Uterus (tissue), 3 donors: ENCODE measurements at regions not wholly inside any gene's neighbourhood (a gene's known extent, or its start where the extent isn't known, plus 50 kb on each side); places are given as distances from the start of the nearest gene placed in this dataset.

ENCODE experiments used
- DNase-seq, 2 donors: peaks; one replicate each; pipeline ENCODE4 v3.0.0-alpha.2; 2019 to 2020
- H3K27ac ChIP-seq, 2 donors: fragments of 200-600 bp; sonication (generic); 1 replicate in 1 of 2; 2 replicates in 1 of 2; pipeline ENCODE4 v1.5.1; 2016 to 2018
- H3K27me3 ChIP-seq, 2 donors: fragments of 200-600 bp; sonication (generic); one replicate each; pipeline ENCODE4 v1.5.1; 2018 to 2019; ENCODE audit warnings: control low read depth in 1 of 2
- H3K36me3 ChIP-seq, 2 donors: fragments of 200-600 bp; sonication (generic); one replicate each; pipeline ENCODE4 v1.5.1; 2019; ENCODE audit warnings: control low read depth in 1 of 2
- H3K4me1 ChIP-seq, 2 donors: fragments of 200-600 bp; sonication (generic); one replicate each; pipeline ENCODE4 v1.5.1; 2018 to 2019; ENCODE audit warnings: control low read depth in 1 of 2
- H3K4me3 ChIP-seq, 2 donors: fragments of 200-600 bp; sonication (generic); 1 replicate in 1 of 2; 2 replicates in 1 of 2; pipeline ENCODE4 v1.5.1; 2018 to 2019; ENCODE audit warnings: mild to moderate bottlenecking in 1 of 2
- H3K9me3 ChIP-seq, 2 donors: fragments of 200-600 bp; sonication (generic); one replicate each; pipeline ENCODE4 v1.5.1; 2019; ENCODE audit warnings: control low read depth in 1 of 2
- CTCF ChIP-seq, 4 experiments: fragments of 200-600 bp in 2 of 4; fragments of 450-650 bp in 2 of 4; sonication (generic) in 2 of 4; IDR thresholded peaks; one replicate each; pipeline ENCODE4 v1.5.1; 2016 to 2019; ENCODE audit warnings: antibody characterized with exemption in 4 of 4, mild to moderate bottlenecking in 2 of 4, moderate library complexity in 1 of 4
- POLR2A ChIP-seq, 2 donors: fragments of 450-650 bp; IDR thresholded peaks; one replicate each; pipeline ENCODE4 v1.6.1; 2016; ENCODE audit warnings: antibody characterized with exemption in 2 of 2, mild to moderate bottlenecking in 1 of 2, moderate library complexity in 1 of 2
- intact Hi-C: fragments of 100-400 bp; cut with DNase I; formaldehyde crosslinking; loops from one replicate; pipeline ENCODE4 v1.15.1; 2023; ENCODE audit warnings: low total_unique reads
- donor health status: DM: yes; HTN: yes; CAD: no.

GRCh38 chr9:82375041-82375440 is 386.5 kb downstream of the SPATA31D1 start:
- Histone ChIP-seq H3K4me3 (no peak overlapping the region), H3K9me3 (no peaks in the 10 kb centered on the region), H3K4me1 (no peaks in the 10 kb centered on the region), H3K27ac (no peak overlapping the region), H3K36me3 (peaks cover 0 to 6% of the 10 kb centered on the region in 2 donors), H3K27me3 (no peaks in the 10 kb centered on the region)
- TF ChIP-seq CTCF (IDR thresholded peaks at IDR 0.05), result no peak
- TF ChIP-seq POLR2A (IDR thresholded peaks at IDR 0.05), result no peak
- DNase-seq, result no peak
- intact Hi-C loops, result no loop called here

- Histone ChIP-seq H3K4me1 (no peaks in the 10 kb centered on the region), H3K9me3 (no peaks in the 10 kb centered on the region), H3K36me3 (peaks cover 0 to 6% of the 10 kb centered on the region in 2 donors), H3K27me3 (no peaks in the 10 kb centered on the region), H3K4me3 (no peak overlapping the region), H3K27ac (no peak overlapping the region)
- no peak for DNase-seq
- intact Hi-C loops, result no loop called here
- no peak for TF ChIP-seq CTCF (IDR thresholded peaks at IDR 0.05)
- TF ChIP-seq POLR2A (IDR thresholded peaks at IDR 0.05), result no peak
These were observed 388.2 kb downstream of the SPATA31D1 start for GRCh38 chr9:82376677-82377232.

GRCh38 chr9:82382887-82383616 is 394.5 kb downstream of the SPATA31D1 start:
- Histone ChIP-seq H3K9me3 (no peaks in the 10 kb centered on the region), H3K27me3 (no peaks in the 10 kb centered on the region), H3K36me3 (no peaks in the 10 kb centered on the region), H3K4me3 (no peak overlapping the region), H3K4me1 (no peaks in the 10 kb centered on the region), H3K27ac (no peak overlapping the region)
- intact Hi-C loops, result no loop called here
- TF ChIP-seq CTCF (IDR thresholded peaks at IDR 0.05), result no peak
- TF ChIP-seq POLR2A (IDR thresholded peaks at IDR 0.05), result no peak
- DNase-seq, result no peak

GRCh38 chr9:82385633-82386032 is 397.1 kb downstream of the SPATA31D1 start:
- Histone ChIP-seq H3K4me1 (no peaks in the 10 kb centered on the region), H3K36me3 (no peaks in the 10 kb centered on the region), H3K27me3 (no peaks in the 10 kb centered on the region), H3K9me3 (no peaks in the 10 kb centered on the region), H3K27ac (no peak overlapping the region), H3K4me3 (no peak overlapping the region)
- TF ChIP-seq POLR2A (IDR thresholded peaks at IDR 0.05) (no peak), CTCF (IDR thresholded peaks at IDR 0.05) (no peak)
- no peak for DNase-seq
- intact Hi-C loops, result no loop called here

- Histone ChIP-seq H3K27ac (no peak overlapping the region), H3K36me3 (no peaks in the 10 kb centered on the region), H3K9me3 (no peaks in the 10 kb centered on the region), H3K4me1 (no peaks in the 10 kb centered on the region), H3K27me3 (no peaks in the 10 kb centered on the region), H3K4me3 (no peak overlapping the region)
- DNase-seq, result no peak
- TF ChIP-seq CTCF (IDR thresholded peaks at IDR 0.05), result no peak
- TF ChIP-seq POLR2A (IDR thresholded peaks at IDR 0.05), result no peak
- intact Hi-C loops, result no loop called here
These were observed 409.0 kb downstream of the SPATA31D1 start for GRCh38 chr9:82397534-82397933.
